Spleen (tissue), 11 donors: ENCODE measurements at regions not wholly inside any gene's neighbourhood (a gene's known extent, or its start where the extent isn't known, plus 50 kb on each side); places are given as distances from the start of the nearest gene placed in this dataset.

Source experiments
- DNase-seq: peaks from one replicate; pipeline ENCODE4 v3.0.0-alpha.2; 2020
- H3K27ac ChIP-seq, 8 donors: fragments of 200-600 bp; sonication (generic) in 7 of 8; 1 replicate in 4 of 8; 2 replicates in 4 of 8; pipeline versions ENCODE4 v1.5.0 to v1.8.0; 2016 to 2021; ENCODE audit warnings: inconsistent platforms in 4 of 8, mild to moderate bottlenecking in 4 of 8, moderate library complexity in 1 of 8
- H3K27me3 ChIP-seq, 7 donors: fragments of 200-600 bp; sonication (generic) in 6 of 7; replicated peaks in 1 of 7; 1 replicate in 4 of 7; 2 replicates in 3 of 7; pipeline versions ENCODE4 v1.5.0 to v1.8.0; 2016 to 2021; ENCODE audit warnings: inconsistent platforms in 3 of 7, mild to moderate bottlenecking in 1 of 7
- H3K36me3 ChIP-seq, 6 donors: fragments of 200-600 bp; sonication (generic) in 5 of 6; 1 replicate in 4 of 6; 2 replicates in 2 of 6; pipeline versions ENCODE4 v1.5.0 to v1.8.0; 2016 to 2021; ENCODE audit warnings: inconsistent platforms in 2 of 6
- H3K4me1 ChIP-seq, 6 donors: fragments of 200-600 bp; sonication (generic) in 5 of 6; 1 replicate in 3 of 6; 2 replicates in 3 of 6; pipeline versions ENCODE4 v1.5.0 to v1.8.0; 2016 to 2021; ENCODE audit warnings: inconsistent platforms in 3 of 6
- H3K4me3 ChIP-seq, 8 donors: fragments of 200-600 bp; sonication (generic) in 7 of 8; 1 replicate in 4 of 8; 2 replicates in 4 of 8; pipeline versions ENCODE4 v1.5.0 to v1.8.0; 2016 to 2021; ENCODE audit warnings: inconsistent platforms in 4 of 8, mild to moderate bottlenecking in 4 of 8, moderate library complexity in 2 of 8
- H3K9me3 ChIP-seq, 8 donors: fragments of 200-600 bp; sonication (generic) in 7 of 8; 1 replicate in 4 of 8; 2 replicates in 4 of 8; pipeline versions ENCODE4 v1.5.0 to v1.8.0; 2016 to 2021; ENCODE audit warnings: inconsistent platforms in 4 of 8
- CTCF ChIP-seq, 11 experiments: fragments of 200-600 bp in 7 of 11; fragments of 450-650 bp in 4 of 11; sonication (generic) in 4 of 11; IDR thresholded peaks in 8 of 11; conservative IDR thresholded peaks in 3 of 11; 1 replicate in 7 of 11; 2 replicates in 4 of 11; pipeline versions ENCODE4 v1.4.0 to v1.8.0; 2016 to 2021; ENCODE audit warnings: antibody characterized with exemption in 11 of 11, inconsistent platforms in 4 of 11, mild to moderate bottlenecking in 1 of 11
- POLR2A ChIP-seq, 3 donors: fragments of 450-650 bp; IDR thresholded peaks; one replicate each; pipeline ENCODE4 v1.5.1; 2017; ENCODE audit warnings: antibody characterized with exemption in 3 of 3, mild to moderate bottlenecking in 1 of 3
- POLR2AphosphoS5 ChIP-seq, 3 donors: sonication (generic); formaldehyde crosslinking; IDR thresholded peaks; one replicate each; pipeline ENCODE4 v1.5.1; 2017; ENCODE audit warnings: antibody characterized with exemption in 3 of 3
- WGBS, 5 donors: extraction: QIAGEN DNeasy Blood & Tissue Kit in 3 of 5; methylation state at CpG; one replicate each; pipeline versions ENCODE4 v1.1.5 to v1.1.7; 2013 to 2018; 5-methylcytosine and 5-hydroxymethylcytosine counted together
- intact Hi-C: fragments of 100-400 bp; cut with DNase I; formaldehyde crosslinking; loops from one replicate; pipeline ENCODE4 v1.15.0; 2023; ENCODE audit warnings: low total_unique reads
- donor health status: healthy with polysubstance abuse.
- donor health status: DM: no; HTN: no; CAD: no; lungs with moderate emphysema.
- donor health status: DM: no; HTN: no; CAD: no.
- donor health status: Bipolar disorder and iron deficiency.
- donor health status: healthy.
- donor health status: DM: no; HTN: no; CAD: no.
- donor health status: DM: yes; HTN: yes; CAD: no.

GRCh38 chr9:74032421-74032820, 464.7 kb upstream of the RORB start:
- no peaks in the 10 kb centered on the region for H3K27me3 ChIP-seq
- no peaks in the 10 kb centered on the region for H3K36me3 ChIP-seq

GRCh38 chr9:74035786-74036185, 461.3 kb upstream of the RORB start:
- no peak for DNase-seq
- no peaks in the 10 kb centered on the region for H3K36me3 ChIP-seq
- WGBS, 5 donors = 54 to 72% (median 64%) methylated on average over 2 of the region's 2 CpGs

More at GRCh38 chr9:74032421-74032820, 464.7 kb upstream of the RORB start:
- WGBS, 5 donors = 51 to 73% (median 62%) methylated on average over 2 of the region's 2 CpGs
- Histone ChIP-seq H3K4me1 (no peaks in the 10 kb centered on the region), H3K27ac (no peak overlapping the region), H3K4me3 (no peak overlapping the region), H3K9me3 (no peaks in the 10 kb centered on the region)
- intact Hi-C loops = no loop called here
- no peak for DNase-seq
- TF ChIP-seq POLR2AphosphoS5 (IDR thresholded peaks at IDR 0.05) (no peak), CTCF (IDR thresholded peaks at IDR 0.05 in 8 of 11, conservative IDR thresholded peaks at IDR 0.05 in 3 of 11) (no peak), POLR2A (IDR thresholded peaks at IDR 0.05) (no peak)

GRCh38 chr9:74036549-74037231, 460.4 kb upstream of the RORB start:
- TF ChIP-seq CTCF (IDR thresholded peaks at IDR 0.05 in 8 of 11, conservative IDR thresholded peaks at IDR 0.05 in 3 of 11) = no peak
- no peak for TF ChIP-seq POLR2A (IDR thresholded peaks at IDR 0.05)
- TF ChIP-seq POLR2AphosphoS5 (IDR thresholded peaks at IDR 0.05) = no peak
- intact Hi-C loops = no loop called here
- DNase-seq = no peak

More at GRCh38 chr9:74035786-74036185, 461.3 kb upstream of the RORB start:
- TF ChIP-seq POLR2AphosphoS5 (IDR thresholded peaks at IDR 0.05) (no peak), POLR2A (IDR thresholded peaks at IDR 0.05) (no peak)
- Histone ChIP-seq H3K9me3 (no peaks in the 10 kb centered on the region), H3K27ac (no peak overlapping the region), H3K4me3 (no peak overlapping the region), H3K4me1 (no peaks in the 10 kb centered on the region), H3K27me3 (no peaks in the 10 kb centered on the region)
- intact Hi-C loops = no loop called here

GRCh38 chr9:74037274-74037673, 459.9 kb upstream of the RORB start:
- no peak for DNase-seq
- intact Hi-C loops = no loop called here
- Histone ChIP-seq H3K27ac (no peak overlapping the region), H3K36me3 (no peaks in the 10 kb centered on the region), H3K4me1 (no peaks in the 10 kb centered on the region), H3K27me3 (no peaks in the 10 kb centered on the region), H3K4me3 (no peak overlapping the region), H3K9me3 (no peaks in the 10 kb centered on the region)
- TF ChIP-seq POLR2AphosphoS5 (IDR thresholded peaks at IDR 0.05) (no peak), CTCF (IDR thresholded peaks at IDR 0.05 in 8 of 11, conservative IDR thresholded peaks at IDR 0.05 in 3 of 11) (no peak), POLR2A (IDR thresholded peaks at IDR 0.05) (no peak)
- 63 to 84% (median 83%) methylated on average over 1 of the region's 1 CpG for WGBS, 5 donors

More at GRCh38 chr9:74036549-74037231, 460.4 kb upstream of the RORB start:
- Histone ChIP-seq H3K4me3 (no peak overlapping the region), H3K27me3 (no peaks in the 10 kb centered on the region), H3K4me1 (no peaks in the 10 kb centered on the region), H3K36me3 (no peaks in the 10 kb centered on the region), H3K27ac (no peak overlapping the region), H3K9me3 (no peaks in the 10 kb centered on the region)
- 57 to 80% (median 76%) methylated on average over 5 of the region's 5 CpGs for WGBS, 5 donors
